ENCODE measurements at regions not wholly inside any gene's neighbourhood (a gene's known extent, or its start where the extent isn't known, plus 50 kb on each side); places are given as distances from the start of the nearest gene placed in this dataset.

GRCh38 chr4:139609647-139610046 lies 53.6 kb upstream of the SETD7 start:
- TF ChIP-seq CTCF (IDR thresholded peaks at IDR 0.05; ENCODE audit: extremely low read depth in 1 of 2, insufficient read depth in 1 of 2, low read depth in 1 of 2, low read length in 2 of 2) (no peak), POLR2A (IDR thresholded peaks at IDR 0.05; ENCODE audit: low read depth, low read length) (no peak)

Data from endothelial cell of umbilical vein (primary cell).